Upper lobe of left lung (tissue), 4 donors: ENCODE measurements at regions not wholly inside any gene's neighbourhood (a gene's known extent, or its start where the extent isn't known, plus 50 kb on each side); places are given as distances from the start of the nearest gene placed in this dataset.

Source experiments
- EP300 ChIP-seq, 4 donors: sonication (generic); formaldehyde crosslinking; IDR thresholded peaks; one replicate each; pipeline ENCODE4 v1.5.1; 2017; ENCODE audit warnings: antibody characterized with exemption in 4 of 4, control low read depth in 2 of 4
- POLR2A ChIP-seq, 4 donors: fragments of 450-650 bp; IDR thresholded peaks; one replicate each; pipeline ENCODE4 v1.5.1; 2016 to 2017; ENCODE audit warnings: antibody characterized with exemption in 4 of 4, mild to moderate bottlenecking in 2 of 4
- POLR2AphosphoS5 ChIP-seq, 2 donors: sonication (generic); formaldehyde crosslinking; IDR thresholded peaks; one replicate each; pipeline ENCODE4 v1.5.1; 2017; ENCODE audit warnings: antibody characterized with exemption in 2 of 2
- TF ChIP-seq, protein P1 (sequence below), 6 experiments: fragments of 450-650 bp in 4 of 6; fragments of 200-600 bp in 2 of 6; sonication (generic) in 2 of 6; IDR thresholded peaks; one replicate each; pipeline ENCODE4 v1.5.1; 2016 to 2019; ENCODE audit warnings: antibody characterized with exemption in 6 of 6

DNA sequence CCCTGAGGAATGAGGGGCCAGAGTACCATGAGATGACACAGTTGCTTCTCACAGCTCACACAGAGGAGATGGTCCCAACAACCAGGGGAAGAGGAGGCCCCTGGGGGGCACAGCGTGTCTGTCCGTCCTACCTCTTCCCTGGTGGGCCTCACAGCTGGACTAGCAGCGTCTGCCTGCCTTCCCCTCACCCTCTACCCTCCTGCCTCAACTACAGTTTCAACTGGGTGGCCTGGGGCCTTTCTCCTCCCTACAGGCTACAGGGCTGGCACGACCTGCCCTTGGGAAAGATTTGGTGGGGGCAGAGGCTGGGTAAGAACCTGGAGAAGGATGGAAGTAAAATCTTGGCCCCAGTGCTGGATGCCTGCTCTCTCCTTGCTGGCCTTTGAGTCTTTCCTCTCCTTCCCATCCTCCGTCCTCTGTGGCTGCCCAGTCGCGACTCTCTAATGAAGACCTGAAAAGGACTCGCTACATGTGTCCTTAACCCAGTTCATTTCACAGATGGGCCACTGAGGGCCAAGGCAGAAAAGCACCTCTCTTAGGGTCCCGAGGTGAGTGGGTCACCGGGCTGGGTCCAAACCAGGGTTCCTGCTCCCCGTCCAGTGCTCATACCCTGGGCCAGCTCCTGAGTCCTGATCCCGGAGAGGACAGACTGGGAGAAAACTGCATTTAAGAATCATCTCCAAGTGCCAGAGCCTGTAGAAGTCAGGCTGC lies 232.5 kb downstream of the BCL11B start:
- TF ChIP-seq, protein P1, sequence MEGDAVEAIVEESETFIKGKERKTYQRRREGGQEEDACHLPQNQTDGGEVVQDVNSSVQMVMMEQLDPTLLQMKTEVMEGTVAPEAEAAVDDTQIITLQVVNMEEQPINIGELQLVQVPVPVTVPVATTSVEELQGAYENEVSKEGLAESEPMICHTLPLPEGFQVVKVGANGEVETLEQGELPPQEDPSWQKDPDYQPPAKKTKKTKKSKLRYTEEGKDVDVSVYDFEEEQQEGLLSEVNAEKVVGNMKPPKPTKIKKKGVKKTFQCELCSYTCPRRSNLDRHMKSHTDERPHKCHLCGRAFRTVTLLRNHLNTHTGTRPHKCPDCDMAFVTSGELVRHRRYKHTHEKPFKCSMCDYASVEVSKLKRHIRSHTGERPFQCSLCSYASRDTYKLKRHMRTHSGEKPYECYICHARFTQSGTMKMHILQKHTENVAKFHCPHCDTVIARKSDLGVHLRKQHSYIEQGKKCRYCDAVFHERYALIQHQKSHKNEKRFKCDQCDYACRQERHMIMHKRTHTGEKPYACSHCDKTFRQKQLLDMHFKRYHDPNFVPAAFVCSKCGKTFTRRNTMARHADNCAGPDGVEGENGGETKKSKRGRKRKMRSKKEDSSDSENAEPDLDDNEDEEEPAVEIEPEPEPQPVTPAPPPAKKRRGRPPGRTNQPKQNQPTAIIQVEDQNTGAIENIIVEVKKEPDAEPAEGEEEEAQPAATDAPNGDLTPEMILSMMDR (IDR thresholded peaks at IDR 0.05): no peak
- TF ChIP-seq POLR2A (IDR thresholded peaks at IDR 0.05): no peak
- TF ChIP-seq POLR2AphosphoS5 (IDR thresholded peaks at IDR 0.05): no peak
- no peak for TF ChIP-seq EP300 (IDR thresholded peaks at IDR 0.05)
